ENCODE measurements at regions not wholly inside any gene's neighbourhood (a gene's known extent, or its start where the extent isn't known, plus 50 kb on each side); places are given as distances from the start of the nearest gene placed in this dataset.

GRCh38 chr3:40741729-40742128, 217.0 kb downstream of the ZNF621 start:
- TF ChIP-seq CTCF (IDR thresholded peaks at IDR 0.05; ENCODE audit: insufficient read depth, low read length) (no peak), GABPA (IDR thresholded peaks at IDR 0.05; ENCODE audit: low read depth) (no peak)
